Panc1 (cell line): ENCODE measurements at regions not wholly inside any gene's neighbourhood (a gene's known extent, or its start where the extent isn't known, plus 50 kb on each side); places are given as distances from the start of the nearest gene placed in this dataset.

Experiments used
- ATAC-seq: fragments of 200-7000 bp; cut with Tn5 transposase; 2 replicates; pipeline ENCODE4 v1.9.1; 2020; ENCODE audit warnings: mild to moderate bottlenecking, moderate library complexity
- BruUV-seq: library from RNA; stranded (reverse); fragments of 400-500 nt; replicated peaks from 2 replicates; lab custom pipeline; 2021; lab: Mats Ljungman, UMichigan
- CTCF ChIA-PET: fragments of 300-600 bp; sonication (Branson Sonifier 250); formaldehyde crosslinking; loops from one replicate; lab custom pipeline; 2022; ENCODE audit warnings: antibody characterized with exemption; lab: Charles Lee
- POLR2A ChIA-PET: fragments of 300-600 bp; sonication (Branson Sonifier 250); formaldehyde crosslinking; loops from one replicate; lab custom pipeline; 2022; ENCODE audit warnings: antibody characterized with exemption; lab: Charles Lee
- DNase-seq: peaks from one replicate; pipeline ENCODE4 v3.0.0-alpha.2; 2010; ENCODE audit warnings: low read depth, low spot score
- H3K27ac ChIP-seq: 2 replicates; pipeline ENCODE4 v1.5.1; 2011; ENCODE audit warnings: mild to moderate bottlenecking, low read length, inconsistent platforms
- H3K27me3 ChIP-seq: fragments of 200-500 bp; sonication (Bioruptor generic); 2 replicates; pipeline ENCODE4 v1.6.0; 2014; ENCODE audit warnings: low read length, inconsistent platforms; ENCODE audit not compliant: control insufficient read depth, insufficient read depth
- H3K36me3 ChIP-seq: fragments of 200-500 bp; sonication (Bioruptor generic); 2 replicates; pipeline ENCODE4 v1.5.1; 2014; ENCODE audit warnings: inconsistent platforms, mild to moderate bottlenecking, low read length, moderate library complexity; ENCODE audit not compliant: control insufficient read depth, insufficient read depth
- H3K4me1 ChIP-seq: 2 replicates; pipeline ENCODE4 v1.5.1; 2011; ENCODE audit warnings: inconsistent platforms, mild to moderate bottlenecking, low read length, moderate library complexity; ENCODE audit not compliant: control insufficient read depth, insufficient read depth
- H3K4me3 ChIP-seq, 2 experiments: 2 replicates each; pipeline ENCODE4 v1.5.1; 2011 to 2012; ENCODE audit warnings: low read depth in 2 of 2, low read length in 2 of 2, mild to moderate bottlenecking in 2 of 2, inconsistent platforms in 1 of 2, moderate library complexity in 1 of 2
- H3K9me3 ChIP-seq: fragments of 200-500 bp; sonication (Bioruptor generic); 2 replicates; pipeline ENCODE4 v1.5.1; 2014; ENCODE audit warnings: low read depth, mild to moderate bottlenecking, inconsistent platforms, low read length, moderate library complexity; ENCODE audit not compliant: control insufficient read depth, insufficient read depth
- POLR2AphosphoS5 ChIP-seq: IDR thresholded peaks from 2 replicates; pipeline ENCODE4 v1.6.1; 2012; ENCODE audit warnings: mild to moderate bottlenecking, low read depth, low read length, moderate library complexity
- SIN3A ChIP-seq: IDR thresholded peaks from 2 replicates; pipeline ENCODE4 v1.6.1; 2012; ENCODE audit warnings: low read depth, mild to moderate bottlenecking, low read length, moderate library complexity, borderline replicate concordance; ENCODE audit not compliant: insufficient read depth
- TCF7L2 ChIP-seq: IDR thresholded peaks from 2 replicates; pipeline ENCODE4 v1.6.1; 2011; ENCODE audit warnings: mild to moderate bottlenecking, low read depth, low read length, inconsistent platforms
- in situ Hi-C: cut with HindIII; loops from 2 replicates; pipeline ENCODE4 v1.10.0; 2016; ENCODE audit warnings: low sequenced_read_pairs, low pct_unique_long_range_greater_than_20kb
- intact Hi-C: fragments of 100-400 bp; cut with micrococcal nuclease; formaldehyde crosslinking; loops from one replicate; pipeline ENCODE4 v1.10.0; 2022; ENCODE audit not compliant: unreplicated experiment
- TF ChIP-seq, protein P1 (sequence below), 2 experiments: IDR thresholded peaks; 2 replicates each; pipeline ENCODE4 v1.6.1; 2011 to 2012; ENCODE audit warnings: low read depth in 2 of 2, control low read depth in 1 of 2, low read length in 1 of 2, mild to moderate bottlenecking in 1 of 2, moderate library complexity in 1 of 2; ENCODE audit not compliant: insufficient read depth in 1 of 2
- TF ChIP-seq, protein P2 (sequence below): fragments of 450-650 bp; IDR thresholded peaks from 2 replicates; pipeline ENCODE4 v1.5.1; 2017; ENCODE audit warnings: mild to moderate bottlenecking

GRCh38 chr9:87307848-87308247 lies 189.8 kb upstream of the DAPK1 start:
- DNase-seq (no peak), ATAC-seq (no peak)
- Histone ChIP-seq H3K27ac (no peak overlapping the region), H3K4me3 (no peak overlapping the region), H3K27me3 (no peaks in the 10 kb centered on the region), H3K9me3 (no peaks in the 10 kb centered on the region), H3K4me1 (no peaks in the 10 kb centered on the region), H3K36me3 (no peaks in the 10 kb centered on the region)
- ChIA-PET CTCF (no interaction called here), POLR2A (no interaction called here)
- TF ChIP-seq SIN3A, result no peak
- no peak for TF ChIP-seq TCF7L2
- TF ChIP-seq, protein P1, sequence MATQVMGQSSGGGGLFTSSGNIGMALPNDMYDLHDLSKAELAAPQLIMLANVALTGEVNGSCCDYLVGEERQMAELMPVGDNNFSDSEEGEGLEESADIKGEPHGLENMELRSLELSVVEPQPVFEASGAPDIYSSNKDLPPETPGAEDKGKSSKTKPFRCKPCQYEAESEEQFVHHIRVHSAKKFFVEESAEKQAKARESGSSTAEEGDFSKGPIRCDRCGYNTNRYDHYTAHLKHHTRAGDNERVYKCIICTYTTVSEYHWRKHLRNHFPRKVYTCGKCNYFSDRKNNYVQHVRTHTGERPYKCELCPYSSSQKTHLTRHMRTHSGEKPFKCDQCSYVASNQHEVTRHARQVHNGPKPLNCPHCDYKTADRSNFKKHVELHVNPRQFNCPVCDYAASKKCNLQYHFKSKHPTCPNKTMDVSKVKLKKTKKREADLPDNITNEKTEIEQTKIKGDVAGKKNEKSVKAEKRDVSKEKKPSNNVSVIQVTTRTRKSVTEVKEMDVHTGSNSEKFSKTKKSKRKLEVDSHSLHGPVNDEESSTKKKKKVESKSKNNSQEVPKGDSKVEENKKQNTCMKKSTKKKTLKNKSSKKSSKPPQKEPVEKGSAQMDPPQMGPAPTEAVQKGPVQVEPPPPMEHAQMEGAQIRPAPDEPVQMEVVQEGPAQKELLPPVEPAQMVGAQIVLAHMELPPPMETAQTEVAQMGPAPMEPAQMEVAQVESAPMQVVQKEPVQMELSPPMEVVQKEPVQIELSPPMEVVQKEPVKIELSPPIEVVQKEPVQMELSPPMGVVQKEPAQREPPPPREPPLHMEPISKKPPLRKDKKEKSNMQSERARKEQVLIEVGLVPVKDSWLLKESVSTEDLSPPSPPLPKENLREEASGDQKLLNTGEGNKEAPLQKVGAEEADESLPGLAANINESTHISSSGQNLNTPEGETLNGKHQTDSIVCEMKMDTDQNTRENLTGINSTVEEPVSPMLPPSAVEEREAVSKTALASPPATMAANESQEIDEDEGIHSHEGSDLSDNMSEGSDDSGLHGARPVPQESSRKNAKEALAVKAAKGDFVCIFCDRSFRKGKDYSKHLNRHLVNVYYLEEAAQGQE (IDR thresholded peaks at IDR 0.05; ENCODE audit: insufficient read depth in 1 of 2, low read depth in 2 of 2, low read length in 1 of 2), result no peak
- no peak for TF ChIP-seq POLR2AphosphoS5
- TF ChIP-seq, protein P2, sequence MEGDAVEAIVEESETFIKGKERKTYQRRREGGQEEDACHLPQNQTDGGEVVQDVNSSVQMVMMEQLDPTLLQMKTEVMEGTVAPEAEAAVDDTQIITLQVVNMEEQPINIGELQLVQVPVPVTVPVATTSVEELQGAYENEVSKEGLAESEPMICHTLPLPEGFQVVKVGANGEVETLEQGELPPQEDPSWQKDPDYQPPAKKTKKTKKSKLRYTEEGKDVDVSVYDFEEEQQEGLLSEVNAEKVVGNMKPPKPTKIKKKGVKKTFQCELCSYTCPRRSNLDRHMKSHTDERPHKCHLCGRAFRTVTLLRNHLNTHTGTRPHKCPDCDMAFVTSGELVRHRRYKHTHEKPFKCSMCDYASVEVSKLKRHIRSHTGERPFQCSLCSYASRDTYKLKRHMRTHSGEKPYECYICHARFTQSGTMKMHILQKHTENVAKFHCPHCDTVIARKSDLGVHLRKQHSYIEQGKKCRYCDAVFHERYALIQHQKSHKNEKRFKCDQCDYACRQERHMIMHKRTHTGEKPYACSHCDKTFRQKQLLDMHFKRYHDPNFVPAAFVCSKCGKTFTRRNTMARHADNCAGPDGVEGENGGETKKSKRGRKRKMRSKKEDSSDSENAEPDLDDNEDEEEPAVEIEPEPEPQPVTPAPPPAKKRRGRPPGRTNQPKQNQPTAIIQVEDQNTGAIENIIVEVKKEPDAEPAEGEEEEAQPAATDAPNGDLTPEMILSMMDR, result no peak
- no TSS peak for BruUV-seq
- in situ Hi-C loops, result no loop called here
- intact Hi-C loops, result no loop called here

DNA sequence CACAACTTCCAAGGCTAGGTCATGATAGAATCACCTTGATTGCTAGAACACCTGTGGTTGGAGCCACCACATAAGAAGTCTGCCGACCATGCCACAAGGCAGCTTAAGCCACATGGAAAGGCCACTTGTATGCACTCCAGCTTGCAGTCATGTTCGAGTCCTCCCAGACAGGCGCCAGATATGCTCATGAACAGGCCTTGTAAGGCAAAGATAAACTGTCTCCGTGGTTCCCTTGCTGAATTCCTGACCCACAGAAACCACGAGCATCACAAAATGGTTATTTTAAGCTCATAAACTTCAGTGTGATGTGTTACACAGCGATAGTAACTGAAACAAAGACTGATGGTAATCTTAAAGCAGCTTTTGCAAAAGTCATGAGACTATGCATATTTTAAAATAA lies 188.4 kb upstream of the DAPK1 start:
- DNase-seq (no peak), ATAC-seq (no peak)
- Histone ChIP-seq H3K4me1 (no peaks in the 10 kb centered on the region), H3K9me3 (no peaks in the 10 kb centered on the region), H3K27ac (no peak overlapping the region), H3K27me3 (no peaks in the 10 kb centered on the region), H3K36me3 (no peaks in the 10 kb centered on the region), H3K4me3 (no peak overlapping the region)
- intact Hi-C loops (no loop called here), in situ Hi-C loops (no loop called here)
- BruUV-seq, result no TSS peak
- ChIA-PET CTCF (no interaction called here), POLR2A (no interaction called here)
- TF ChIP-seq, protein P2, result no peak
- no peak for TF ChIP-seq POLR2AphosphoS5
- no peak for TF ChIP-seq TCF7L2
- no peak for TF ChIP-seq SIN3A
- TF ChIP-seq, protein P1 (IDR thresholded peaks at IDR 0.05; ENCODE audit: insufficient read depth in 1 of 2, low read depth in 2 of 2, low read length in 1 of 2), result no peak
